ENCODE measurements at regions not wholly inside any gene's neighbourhood (a gene's known extent, or its start where the extent isn't known, plus 50 kb on each side); places are given as distances from the start of the nearest gene placed in this dataset.

GRCh38 chr16:79537584-79537983 is 63.0 kb downstream of the MAF start:
- no peak for TF ChIP-seq CTCF (IDR thresholded peaks at IDR 0.05)
- no peak for TF ChIP-seq POLR2A (IDR thresholded peaks at IDR 0.05)

Data from esophagus squamous epithelium (tissue), 4 donors.